Mucosa of gallbladder (tissue), 1 donor: ENCODE measurements at regions not wholly inside any gene's neighbourhood (a gene's known extent, or its start where the extent isn't known, plus 50 kb on each side); places are given as distances from the start of the nearest gene placed in this dataset.
"Not testable (repeated sequence)": the region's sequence is repeated elsewhere in the genome, so short reads cannot be mapped to it uniquely, and the experiment has no call there.

Experiments used
- DNase-seq: peaks from one replicate; pipeline ENCODE4 v3.0.0-alpha.2; 2020; ENCODE audit warnings: low spot score
- donor health status: DM: no; HTN: no; CAD: no.

GRCh38 chr4:129998436-129999150 is 902.6 kb downstream of the C4orf33 start:
- DNase-seq = no peak

- DNase-seq = no peak
These were observed 903.2 kb downstream of the C4orf33 start for GRCh38 chr4:129999156-129999555.

- no peak for DNase-seq
These were observed 912.5 kb downstream of the C4orf33 start for GRCh38 chr4:130008461-130008860.

- DNase-seq = not testable (repeated sequence)
These were observed 916.9 kb downstream of the C4orf33 start for GRCh38 chr4:130012806-130013205.

GRCh38 chr4:130021706-130022105 is 925.8 kb downstream of the C4orf33 start:
- DNase-seq = no peak

GRCh38 chr4:130023088-130023487 is 927.1 kb downstream of the C4orf33 start:
- no peak for DNase-seq

GRCh38 chr4:130025701-130026100 is 929.7 kb downstream of the C4orf33 start:
- no peak for DNase-seq

- DNase-seq = no peak
These were observed 930.2 kb downstream of the C4orf33 start for GRCh38 chr4:130026185-130026584.

GRCh38 chr4:130027973-130028372 is 932.0 kb downstream of the C4orf33 start:
- DNase-seq = no peak

GRCh38 chr4:130028552-130028951 is 932.6 kb downstream of the C4orf33 start:
- no peak for DNase-seq

- DNase-seq = no peak
These were observed 933.5 kb downstream of the C4orf33 start for GRCh38 chr4:130029442-130029841.

- no peak for DNase-seq
These were observed 935.9 kb downstream of the C4orf33 start for GRCh38 chr4:130031858-130032257.

- not testable (repeated sequence) for DNase-seq
These were observed 937.7 kb downstream of the C4orf33 start for GRCh38 chr4:130033657-130034056.

- DNase-seq = no peak
These were observed 938.9 kb downstream of the C4orf33 start for GRCh38 chr4:130034876-130035275.

- DNase-seq = no peak
These were observed 939.4 kb downstream of the C4orf33 start for GRCh38 chr4:130035391-130035790.

- DNase-seq = not testable (repeated sequence)
These were observed 941.9 kb downstream of the C4orf33 start for GRCh38 chr4:130037866-130038265.

- DNase-seq = not testable (repeated sequence)
These were observed 942.6 kb downstream of the C4orf33 start for GRCh38 chr4:130038540-130038939.

GRCh38 chr4:130043732-130044160 is 947.8 kb downstream of the C4orf33 start:
- no peak for DNase-seq

GRCh38 chr4:130044788-130045531 is 949.0 kb downstream of the C4orf33 start:
- no peak for DNase-seq

GRCh38 chr4:130053723-130054122 is 957.8 kb downstream of the C4orf33 start:
- DNase-seq = no peak

- DNase-seq = no peak
These were observed 959.0 kb downstream of the C4orf33 start for GRCh38 chr4:130054908-130055307.

GRCh38 chr4:130056286-130056685 is 960.3 kb downstream of the C4orf33 start:
- no peak for DNase-seq

GRCh38 chr4:130064471-130064870 is 968.5 kb downstream of the C4orf33 start:
- DNase-seq = no peak
